CD4-positive, alpha-beta T cell treated with Interleukin-1 beta for 1 hour (primary cell): ENCODE measurements at regions not wholly inside any gene's neighbourhood (a gene's known extent, or its start where the extent isn't known, plus 50 kb on each side); places are given as distances from the start of the nearest gene placed in this dataset.

ENCODE experiments used
- DNase-seq, 2 donors: peaks; one replicate each; pipeline ENCODE4 v3.0.0-alpha.2; 2020 to 2022

DNA sequence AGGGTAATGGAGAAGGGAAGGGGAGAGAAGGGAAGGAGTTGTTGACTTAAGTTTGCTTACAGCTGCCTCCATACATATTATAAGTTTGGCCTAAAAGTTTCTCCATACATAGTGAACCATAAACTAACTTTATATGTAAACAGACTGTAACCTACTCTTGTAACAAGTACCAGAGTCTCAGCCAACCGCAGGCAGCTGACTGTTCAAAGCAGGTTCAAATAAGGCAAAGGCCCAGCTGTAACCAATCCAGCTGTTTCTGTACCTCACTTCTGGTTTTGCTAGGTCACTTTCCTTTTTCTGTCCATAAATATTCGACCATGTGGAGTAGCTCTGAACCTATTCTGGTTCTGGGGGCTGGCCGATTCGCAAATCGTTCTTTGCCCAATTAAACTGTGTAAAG is 591.2 kb downstream of the INSC start:
- no peak for DNase-seq

DNA sequence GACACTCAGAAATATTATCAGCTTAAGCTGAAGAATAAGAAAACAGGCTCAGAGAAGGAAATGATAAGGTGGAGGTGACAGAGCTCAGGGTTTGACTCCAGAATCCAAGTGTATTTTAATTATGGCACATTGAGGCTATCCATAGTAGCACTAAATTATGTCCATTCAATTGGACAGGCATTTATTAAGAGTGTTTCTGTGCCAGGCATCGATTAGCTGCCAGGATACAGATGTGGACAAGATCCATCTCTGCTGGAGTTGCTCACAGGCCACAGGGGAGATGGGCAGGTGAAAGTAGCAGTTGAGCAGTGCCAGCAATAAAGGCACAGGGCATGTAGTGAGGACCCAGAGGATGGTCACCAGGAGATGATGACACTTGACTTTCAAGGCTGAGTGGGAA is 592.5 kb downstream of the INSC start:
- no peak for DNase-seq

DNA sequence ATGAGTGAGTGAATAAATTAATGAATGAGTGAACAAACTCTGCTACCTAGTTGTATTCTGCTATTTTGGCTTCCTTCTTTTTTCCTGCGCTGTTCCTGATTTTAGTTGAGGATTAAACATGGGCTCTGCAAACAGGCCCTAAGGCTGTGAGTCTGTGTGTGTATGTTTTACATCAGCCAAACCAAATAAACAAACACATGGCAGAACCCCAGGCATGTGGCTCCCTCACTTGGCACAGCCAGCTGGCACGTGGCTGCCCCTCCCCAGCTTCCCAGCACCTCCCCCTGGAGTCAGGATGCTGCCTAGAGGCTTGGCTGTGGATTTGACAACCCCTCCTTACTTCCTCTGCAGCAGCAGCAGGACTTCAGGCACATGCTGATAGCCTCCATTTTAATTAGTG is 593.2 kb downstream of the INSC start:
- DNase-seq, result no peak

DNA sequence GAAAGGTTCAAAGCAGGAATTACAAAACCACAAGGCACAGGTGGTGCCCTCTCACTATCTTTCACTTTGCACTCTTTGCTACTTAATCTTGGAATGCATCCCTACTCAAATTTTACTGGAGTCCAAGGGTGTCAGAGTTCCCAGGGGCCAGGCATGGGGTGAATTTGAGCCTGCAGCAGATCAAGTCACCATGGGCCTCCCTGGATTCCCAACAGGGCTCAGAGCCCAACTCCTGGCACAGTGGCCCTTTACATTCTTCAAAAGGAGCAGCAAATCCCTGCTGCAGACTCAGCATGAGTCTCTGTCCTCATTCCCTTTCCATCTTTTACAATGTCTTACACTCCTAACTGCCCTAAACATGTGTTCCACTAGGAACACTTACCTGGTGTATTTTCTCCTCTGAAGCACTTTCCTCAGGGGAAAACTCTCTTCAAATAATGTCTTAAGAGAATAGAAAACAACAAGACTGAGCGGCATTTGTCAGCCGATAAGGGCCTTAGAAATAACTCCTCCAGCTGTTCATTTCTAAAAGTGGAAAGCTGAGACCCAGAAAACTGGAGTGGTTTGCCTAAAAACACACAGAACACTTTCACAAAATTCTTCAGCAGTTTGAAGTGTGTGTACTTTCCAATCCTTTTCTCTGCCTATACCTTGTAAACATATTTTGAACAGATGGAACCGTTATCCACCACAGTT is 596.0 kb downstream of the INSC start:
- DNase-seq, result no peak

DNA sequence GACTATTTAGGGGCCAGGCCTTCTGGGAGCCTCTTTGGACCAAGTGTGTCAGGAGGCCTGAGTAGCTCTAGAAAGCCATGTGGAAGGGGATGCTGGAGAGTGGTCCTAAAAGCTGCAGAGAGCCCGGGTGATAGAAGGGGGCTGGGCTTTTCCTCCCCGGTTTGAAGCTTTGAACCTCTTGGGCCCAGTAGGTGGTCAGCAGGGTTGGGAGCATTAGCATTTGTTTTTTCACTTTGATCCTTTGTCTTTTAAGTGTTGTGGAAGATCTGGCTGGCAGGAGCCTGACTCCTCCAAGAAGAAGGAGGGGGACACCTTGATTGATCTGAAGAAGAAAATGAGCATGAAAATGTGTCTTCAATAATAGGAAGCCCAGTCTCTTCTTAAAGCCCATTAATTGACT is 596.6 kb downstream of the INSC start:
- no peak for DNase-seq

DNA sequence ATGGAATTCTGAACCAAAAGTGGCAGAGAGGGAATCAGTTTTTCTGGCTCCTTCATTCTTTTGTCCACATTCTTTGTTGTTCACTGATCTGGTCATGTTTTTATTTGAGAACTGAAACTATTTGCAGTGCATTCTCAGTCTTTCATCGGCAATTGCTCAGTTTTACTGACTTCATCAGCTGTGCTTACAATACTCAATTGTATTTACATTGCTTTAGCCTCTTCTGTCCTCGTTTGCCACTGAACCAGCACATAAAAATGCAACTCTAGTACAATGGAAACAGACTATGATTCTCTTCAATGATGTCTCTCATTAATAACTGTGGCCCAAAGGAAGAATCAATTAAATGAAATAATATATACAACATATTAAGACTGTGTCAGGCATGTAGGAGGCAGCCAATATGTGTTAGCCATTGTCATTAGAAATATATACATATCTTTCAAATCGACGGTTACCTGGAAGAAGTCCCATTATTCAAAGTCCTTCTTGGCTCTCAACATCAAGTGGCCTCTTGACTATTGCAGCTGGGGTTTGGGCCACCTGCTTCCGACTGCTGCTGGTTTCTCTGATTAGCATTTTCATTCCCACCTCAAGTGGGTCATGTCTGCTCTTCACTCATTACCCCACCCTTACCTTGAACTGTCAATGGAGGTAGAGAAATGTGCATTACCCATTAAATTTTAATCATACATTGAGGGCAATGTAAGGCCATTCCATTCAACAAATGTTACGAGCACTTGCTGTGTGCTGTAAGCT is 600.1 kb downstream of the INSC start:
- DNase-seq, result no peak

DNA sequence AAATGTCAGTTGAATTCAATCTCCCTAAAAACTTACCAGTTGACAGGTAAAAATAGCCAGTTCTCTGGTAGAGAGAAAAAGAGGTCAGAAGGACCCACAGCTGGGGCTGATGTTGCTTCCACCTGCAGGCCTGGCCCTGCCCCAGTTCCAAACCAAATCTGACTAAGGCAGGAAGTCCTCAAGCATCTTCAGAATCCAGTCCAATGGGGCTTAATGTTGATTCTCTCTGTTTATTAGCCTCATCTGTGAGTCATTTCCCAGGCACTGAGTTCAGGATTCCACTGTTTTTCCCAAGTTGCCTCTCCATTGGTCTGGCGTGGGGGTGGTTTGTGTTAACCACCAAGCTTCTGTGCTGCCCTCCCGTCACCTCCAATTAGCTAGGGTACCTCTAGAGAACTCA is 601.8 kb downstream of the INSC start:
- DNase-seq, result no peak

DNA sequence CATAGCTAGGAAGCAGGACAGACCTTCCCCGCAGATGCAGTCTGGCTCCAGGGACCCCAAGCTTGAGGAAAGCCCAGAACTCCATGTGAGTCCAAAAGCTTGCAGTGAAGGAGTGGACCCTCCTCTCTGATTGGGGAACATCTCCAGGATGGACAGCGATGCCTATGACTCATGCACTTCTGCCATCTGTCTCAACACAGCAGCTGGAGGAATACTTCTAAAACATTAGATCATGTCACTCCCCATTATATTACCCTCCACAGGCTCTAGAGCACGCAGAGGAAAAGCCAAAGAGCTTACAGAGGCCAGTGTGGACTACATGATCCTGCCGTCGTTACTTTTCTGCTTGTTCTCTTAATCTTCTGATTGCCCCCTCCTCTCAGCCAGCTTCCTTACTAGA is 605.7 kb downstream of the INSC start:
- no peak for DNase-seq

DNA sequence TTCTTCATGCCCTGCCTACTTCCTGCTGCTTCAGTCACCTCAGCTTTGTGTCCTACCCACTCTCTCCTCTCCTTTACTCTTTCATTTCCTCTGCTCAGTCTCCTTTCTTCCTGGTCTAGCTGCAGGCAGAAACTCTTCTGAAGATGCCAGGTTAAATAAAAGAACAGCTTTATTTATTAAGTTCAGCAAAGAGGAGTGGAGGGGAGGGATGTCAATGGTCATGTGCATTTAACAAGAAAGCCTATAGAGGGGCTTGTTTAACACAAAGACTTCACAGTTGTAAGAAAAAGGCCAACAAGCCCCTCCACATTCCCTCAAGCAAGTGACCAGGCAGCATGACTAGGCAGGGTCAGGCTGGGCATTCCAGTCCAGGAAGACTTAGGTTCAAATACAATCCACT is 609.2 kb downstream of the INSC start:
- no peak for DNase-seq

DNA sequence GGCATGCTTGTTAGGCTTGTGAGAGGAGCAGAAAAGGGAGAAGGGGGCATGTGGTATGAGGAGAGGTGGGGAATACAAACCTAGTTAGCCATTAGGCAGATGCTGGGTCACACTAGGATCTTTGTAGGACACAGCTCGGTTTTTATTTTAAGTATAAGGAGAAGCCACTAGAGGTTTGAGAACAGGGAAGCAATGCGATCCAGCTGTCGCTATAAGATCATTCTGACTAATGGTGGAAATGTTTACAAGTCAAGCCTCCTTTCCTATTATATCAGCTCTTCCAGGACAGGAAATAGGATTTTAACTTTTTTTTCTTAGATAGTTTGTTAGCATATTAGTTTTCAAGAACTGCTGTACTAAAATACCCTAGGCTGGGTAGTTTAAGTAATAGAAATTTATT is 609.9 kb downstream of the INSC start:
- no peak for DNase-seq

DNA sequence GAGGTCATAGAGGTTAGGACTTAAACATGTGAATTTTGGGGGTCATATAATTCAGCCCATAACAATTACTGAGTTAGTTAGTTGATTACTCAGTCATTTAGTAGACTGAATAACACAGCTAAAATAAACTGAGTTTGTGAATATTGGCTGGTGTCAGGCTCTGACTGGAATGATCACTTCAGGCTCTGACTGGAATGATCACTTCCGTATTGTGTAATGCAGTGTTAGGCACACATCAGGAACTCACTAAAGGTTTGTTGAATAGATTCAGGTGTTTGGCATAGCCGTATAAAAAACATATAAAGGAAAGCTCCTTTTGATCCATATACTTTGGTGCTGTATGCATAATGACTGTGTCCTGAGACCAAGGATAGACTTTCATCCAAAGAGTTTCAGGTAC is 610.5 kb downstream of the INSC start:
- DNase-seq, result no peak

DNA sequence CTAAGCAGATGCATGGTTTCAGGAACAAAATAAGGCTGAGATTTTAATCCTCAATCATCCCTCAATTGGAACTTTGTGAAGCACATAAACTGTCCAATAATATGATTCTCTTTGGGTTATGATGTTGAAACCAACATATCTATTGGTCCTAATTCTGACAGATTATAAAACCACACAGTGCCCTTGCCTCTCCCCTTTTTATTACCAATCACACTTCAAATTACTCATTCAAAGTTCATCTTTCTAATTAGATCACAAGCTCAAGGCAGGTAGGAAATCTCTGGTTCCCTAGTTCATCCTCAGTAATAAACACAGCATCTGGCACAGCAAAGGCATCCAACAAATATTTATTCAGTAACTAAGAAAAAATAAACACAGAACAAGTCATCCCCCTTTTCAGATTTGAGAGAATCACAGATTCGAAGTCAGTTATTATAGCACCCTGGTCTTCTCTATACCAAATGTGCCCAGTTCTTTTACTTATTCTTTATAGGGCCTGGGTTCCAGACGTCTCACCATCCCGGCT is 611.6 kb downstream of the INSC start:
- no peak for DNase-seq

DNA sequence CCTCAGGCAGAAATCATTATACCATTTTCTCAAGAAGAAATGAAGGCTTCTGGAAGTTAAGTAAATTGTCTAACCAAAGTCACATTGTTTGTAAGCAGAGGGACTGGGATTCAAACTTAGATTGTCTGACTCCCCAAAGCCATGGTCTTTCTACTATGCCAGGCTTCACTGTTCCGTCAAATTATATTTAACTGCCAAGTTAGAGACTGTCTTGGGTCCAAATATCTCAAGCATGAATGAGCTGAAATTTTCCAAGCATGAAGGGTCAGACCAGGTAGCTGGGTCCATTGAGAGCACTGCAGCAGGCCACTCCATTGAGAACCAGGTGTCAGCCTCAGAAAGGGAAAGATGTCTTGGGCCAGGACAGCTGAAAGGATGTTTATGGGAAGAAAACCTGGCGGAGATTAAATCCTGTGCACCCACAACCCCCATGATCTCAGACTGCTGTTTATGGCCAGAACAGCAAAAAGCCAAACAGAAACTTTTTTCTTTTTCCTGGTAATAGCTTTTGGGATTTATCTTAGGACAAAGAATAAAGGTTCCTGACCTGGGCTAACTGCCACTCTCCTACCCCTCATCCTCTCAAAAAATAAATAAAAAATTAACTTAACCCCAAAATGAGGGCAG is 612.3 kb downstream of the INSC start:
- DNase-seq, result no peak

DNA sequence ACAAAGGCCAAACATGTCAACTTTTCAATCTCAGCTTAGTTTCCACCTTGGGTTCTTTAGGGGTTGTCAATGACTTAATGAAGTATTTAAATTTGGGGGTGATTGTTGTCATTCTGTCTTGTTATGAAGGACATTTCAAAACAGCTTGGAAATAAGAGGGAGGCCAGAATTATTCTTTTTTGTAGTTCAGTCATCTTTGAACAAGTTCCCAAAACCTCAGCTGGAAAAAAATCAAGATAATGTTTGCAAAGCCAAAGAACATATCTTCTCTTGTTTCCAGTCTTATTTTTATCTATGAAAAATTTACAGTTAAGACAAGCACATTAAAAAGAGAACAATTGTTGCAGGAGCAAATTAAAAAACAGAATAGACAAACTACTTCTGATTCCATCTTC is 612.8 kb downstream of the INSC start:
- DNase-seq, result no peak

DNA sequence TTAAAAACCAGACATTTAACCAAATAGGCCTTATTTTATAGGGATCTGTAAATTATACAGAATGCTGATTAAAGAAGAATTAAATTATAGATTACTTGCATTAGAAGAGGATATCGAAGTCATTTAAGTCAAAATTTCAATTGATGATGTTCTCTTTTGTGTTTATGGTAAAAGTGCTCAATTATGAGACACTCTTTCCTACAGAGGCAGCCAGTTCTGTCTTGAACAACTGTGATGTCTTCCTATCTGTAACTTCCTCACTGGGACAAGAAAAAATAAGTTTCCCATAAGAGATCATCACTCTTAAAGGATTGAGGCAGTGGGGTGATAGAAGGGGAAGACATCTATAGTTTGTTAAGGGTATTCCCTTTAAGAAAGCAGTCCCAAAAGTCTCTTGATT is 613.5 kb downstream of the INSC start:
- DNase-seq, result no peak

DNA sequence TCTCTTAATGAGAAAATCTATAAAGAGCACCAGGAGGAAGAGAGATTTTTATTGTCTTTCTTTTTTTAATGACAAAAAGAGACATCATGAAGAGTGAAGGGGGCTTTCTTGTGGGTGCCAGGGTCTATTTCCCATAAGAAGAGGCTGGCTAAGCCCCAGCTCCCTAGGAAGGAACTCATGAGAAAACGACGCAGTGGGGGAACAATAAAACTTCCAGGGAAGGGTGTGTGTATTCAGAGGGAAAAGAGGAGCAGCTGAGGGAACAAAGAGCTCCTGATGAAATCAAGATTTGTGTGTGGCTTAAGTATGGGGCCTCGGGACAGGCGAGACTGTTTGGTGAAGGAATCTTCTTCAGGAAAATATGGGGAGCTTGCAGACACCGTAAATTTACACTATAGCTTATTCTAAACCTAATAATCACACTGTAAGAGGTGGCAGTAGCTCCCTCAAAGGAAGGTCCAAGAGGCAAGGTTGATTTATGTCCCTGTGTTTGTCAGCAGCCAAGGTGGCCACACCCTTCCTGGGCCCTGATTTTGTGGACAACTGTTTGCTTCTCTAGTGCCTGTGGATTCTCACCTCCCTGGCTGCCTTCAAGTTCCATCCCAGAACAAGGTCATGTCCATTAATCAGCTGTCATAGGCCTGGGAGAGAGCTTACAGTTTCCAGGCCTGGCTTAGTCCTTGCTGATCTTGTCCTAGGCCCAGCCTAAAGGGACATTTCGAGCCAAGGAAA is 615.7 kb downstream of the INSC start:
- no peak for DNase-seq

DNA sequence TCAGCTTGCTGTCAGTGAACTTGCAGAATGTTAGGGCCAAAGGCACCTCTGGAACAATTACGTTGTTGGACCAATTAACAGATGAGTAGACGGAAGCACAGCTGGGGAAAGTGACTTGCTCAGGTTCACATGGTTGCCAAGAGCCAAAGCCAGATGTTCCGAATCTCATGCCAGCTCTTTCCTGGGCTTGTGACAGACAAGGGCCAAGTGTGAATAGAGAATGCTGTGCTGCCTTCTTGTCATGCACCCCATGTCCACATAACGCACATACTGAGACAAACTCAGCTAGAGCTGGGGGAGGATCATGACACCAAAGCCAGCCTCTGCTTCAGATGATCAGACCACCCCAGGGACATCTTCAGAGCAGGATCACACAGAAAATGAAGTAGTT is 616.3 kb downstream of the INSC start:
- no peak for DNase-seq

DNA sequence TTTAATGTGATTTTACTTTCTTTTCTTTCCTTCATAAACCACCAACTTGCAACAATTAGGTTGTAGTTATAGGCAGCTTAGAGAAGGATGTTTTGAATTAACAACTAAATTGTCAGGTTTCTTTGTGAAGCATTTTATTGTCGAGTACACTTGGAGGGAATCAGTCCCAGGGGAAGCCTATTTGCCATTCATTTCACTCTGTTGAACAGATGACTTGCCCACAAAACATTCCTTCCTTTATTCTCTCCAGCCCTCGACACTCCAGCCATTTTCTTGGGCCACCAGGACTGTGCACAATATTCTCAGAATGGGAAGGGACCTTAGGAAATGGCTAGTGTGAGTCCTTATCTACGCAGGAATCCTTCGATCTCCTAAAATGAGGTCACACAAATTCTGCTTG is 620.6 kb downstream of the SOX6 start:
- DNase-seq, result no peak

DNA sequence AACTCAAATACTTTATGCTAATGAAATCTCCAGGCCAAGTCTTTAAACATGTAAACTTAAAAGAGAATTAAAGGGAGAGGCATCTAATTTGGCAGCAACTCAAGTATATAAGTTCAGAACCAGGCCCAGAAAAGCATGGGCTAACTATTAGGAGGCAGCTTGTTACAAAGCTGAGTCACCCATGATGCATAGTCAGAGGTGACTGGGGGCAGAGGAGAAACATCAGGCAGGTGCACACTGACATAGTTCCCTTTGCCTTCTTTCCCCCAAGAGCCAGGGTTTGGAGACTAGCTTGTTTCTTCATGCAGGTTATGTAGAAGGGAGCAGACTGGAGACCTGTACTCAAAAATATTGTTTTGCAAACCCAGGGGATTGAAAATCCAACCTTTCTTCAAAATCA is 619.0 kb downstream of the SOX6 start:
- no peak for DNase-seq

DNA sequence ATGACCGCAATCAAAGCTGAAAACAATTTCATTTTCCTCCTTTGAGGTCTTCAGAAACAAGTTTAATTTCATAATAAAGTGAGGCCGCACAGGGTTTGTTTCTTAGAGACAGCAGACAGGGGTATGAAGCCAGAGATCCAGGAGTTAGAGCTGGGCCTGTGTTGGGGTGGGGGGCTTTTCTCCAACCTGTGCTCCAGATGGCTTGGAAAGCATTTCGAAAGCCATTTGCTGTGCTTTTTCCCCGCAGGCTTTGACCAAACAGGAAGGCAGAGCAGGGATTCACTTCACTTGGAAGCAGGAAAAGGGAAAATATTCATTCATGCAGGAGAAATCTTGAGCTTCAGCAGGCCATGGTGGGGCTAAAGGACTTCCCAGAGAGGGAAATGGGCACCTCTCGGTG is 617.4 kb downstream of the SOX6 start:
- no peak for DNase-seq

DNA sequence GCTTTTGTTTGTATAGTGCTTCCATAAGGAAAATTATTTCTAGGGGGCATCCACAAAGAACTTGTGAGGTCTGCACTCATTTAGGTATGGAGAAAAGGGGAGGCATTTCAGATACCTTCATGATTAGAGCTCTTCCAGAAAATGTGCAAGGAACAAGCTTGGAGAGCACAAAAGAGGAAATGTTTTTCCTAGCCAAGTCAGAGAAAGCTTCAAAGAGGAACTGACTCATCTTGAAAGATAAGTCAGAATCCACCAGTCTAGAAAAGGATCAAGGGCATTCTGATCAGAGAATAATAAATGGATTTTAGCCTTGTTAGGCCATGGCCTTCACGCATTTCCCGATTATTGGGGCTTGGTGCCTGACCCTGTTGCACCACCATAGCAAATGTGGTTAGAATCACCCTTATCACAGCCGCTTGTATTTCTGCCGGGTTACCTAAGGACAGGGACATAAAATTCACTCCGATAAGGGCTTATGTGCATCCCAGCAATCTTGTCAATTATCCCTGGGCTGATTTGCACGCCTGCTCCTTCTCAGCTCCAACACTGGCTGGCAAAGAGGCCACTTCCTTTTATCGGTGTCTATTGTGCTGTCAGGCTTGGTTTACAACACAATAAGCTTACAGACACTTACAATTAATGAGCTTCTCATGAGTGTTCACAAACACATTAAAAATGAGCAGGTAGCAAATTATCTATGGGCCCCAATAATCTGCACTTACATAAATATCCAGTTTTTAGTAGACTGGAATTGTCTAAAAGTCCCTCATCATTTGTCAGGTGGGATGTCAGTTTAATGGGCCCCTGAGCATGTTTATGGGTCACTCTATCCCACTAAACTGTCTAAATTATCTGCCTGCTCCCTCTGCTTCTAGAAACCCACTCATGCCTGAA is 613.5 kb downstream of the SOX6 start:
- DNase-seq, result no peak

DNA sequence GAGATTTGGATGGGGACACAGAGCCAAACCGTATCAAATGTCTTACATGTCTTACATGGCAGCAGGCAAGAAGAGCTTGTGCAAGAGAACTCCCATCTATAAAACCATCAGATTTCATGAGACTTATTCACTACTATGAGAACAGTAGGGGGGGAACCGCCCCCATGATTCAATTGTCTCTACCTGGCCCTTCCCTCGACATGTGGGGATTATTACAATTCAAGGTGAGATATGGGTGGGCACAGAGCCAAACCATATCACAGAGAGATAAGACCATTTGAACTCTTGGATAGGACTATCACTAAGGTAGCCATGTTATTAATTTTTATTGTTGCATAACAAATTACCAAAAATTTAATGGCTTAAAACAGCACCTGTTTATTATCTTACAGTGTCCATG is 611.7 kb downstream of the SOX6 start:
- DNase-seq, result no peak
